ENCODE measurements at regions not wholly inside any gene's neighbourhood (a gene's known extent, or its start where the extent isn't known, plus 50 kb on each side); places are given as distances from the start of the nearest gene placed in this dataset.

GRCh38 chr9:80866121-80866520, 823.2 kb downstream of the TLE1 start:
- H3K4me3 Mint-ChIP-seq: no peak overlapping the region
- no peak overlapping the region for H3K23ac ChIP-seq (ENCODE audit: insufficient read length, low read depth, low read length)
- H2BK20ac ChIP-seq (ENCODE audit: low read depth, low read length, poor library complexity, severe bottlenecking): no peak overlapping the region
- no peak overlapping the region for H2AK5ac ChIP-seq (ENCODE audit: insufficient read length, low read length)
- H2BK120ac ChIP-seq (ENCODE audit: low read depth, low read length, poor library complexity, severe bottlenecking): no peak overlapping the region
- peaks cover 7 to 14% of the 10 kb centered on the region in 2 experiments for H3K9me3 Mint-ChIP-seq
- no peak overlapping the region for H3K27ac ChIP-seq (ENCODE audit: insufficient read length, low read depth, low read length)
- H3K4me1 ChIP-seq (ENCODE audit: insufficient read depth, low read length): no peaks in the 10 kb centered on the region
- H4K8ac ChIP-seq (replicated peaks; ENCODE audit: insufficient read length, low read depth, low read length): no peak overlapping the region
- no peak overlapping the region for H3T11ph ChIP-seq (ENCODE audit: low read length)
- H4K91ac ChIP-seq (ENCODE audit: insufficient read length, low read depth, low read length): no peak overlapping the region
- H3K23me2 ChIP-seq (ENCODE audit: insufficient read length, low read depth, low read length, poor library complexity, severe bottlenecking): no peaks in the 10 kb centered on the region
- no peak overlapping the region for H3K9ac ChIP-seq (ENCODE audit: extremely low read depth, insufficient read length, low read length)
- no peaks in the 10 kb centered on the region for H3K27me3 ChIP-seq (ENCODE audit: insufficient read depth, low read length)
- no peak overlapping the region for H3K18ac ChIP-seq (ENCODE audit: insufficient read length, low read depth, low read length)
- no peaks in the 10 kb centered on the region for H3K79me1 ChIP-seq (ENCODE audit: insufficient read depth, low read depth, low read length, poor library complexity, severe bottlenecking)
- no peaks in the 10 kb centered on the region for H3K9me3 ChIP-seq (ENCODE audit: control insufficient read depth, low read depth, low read length)
- no peak overlapping the region for H2BK15ac ChIP-seq (ENCODE audit: low read depth, low read length)
- H3K56ac ChIP-seq (ENCODE audit: insufficient read length, low read depth, low read length): no peak overlapping the region
- no peaks in the 10 kb centered on the region for H3K27me3 Mint-ChIP-seq (ENCODE audit: low read depth)
- no peaks in the 10 kb centered on the region for H3K79me2 ChIP-seq (ENCODE audit: insufficient read depth, low read length)
- peaks cover 0 to 13% (median 2%) of the 10 kb centered on the region in 3 experiments; a peak in 5 of 7 replicates for H3K36me3 Mint-ChIP-seq (ENCODE audit: insufficient read depth in 1 of 3, low read depth in 3 of 3)
- no peak overlapping the region for H4K5ac ChIP-seq (ENCODE audit: insufficient read length, low read depth, low read length)
- H2AFZ ChIP-seq (ENCODE audit: low read length): no peak overlapping the region
- H4K20me1 ChIP-seq (ENCODE audit: control insufficient read depth, insufficient read depth, insufficient read length): no peaks in the 10 kb centered on the region
- TF ChIP-seq, protein P1, sequence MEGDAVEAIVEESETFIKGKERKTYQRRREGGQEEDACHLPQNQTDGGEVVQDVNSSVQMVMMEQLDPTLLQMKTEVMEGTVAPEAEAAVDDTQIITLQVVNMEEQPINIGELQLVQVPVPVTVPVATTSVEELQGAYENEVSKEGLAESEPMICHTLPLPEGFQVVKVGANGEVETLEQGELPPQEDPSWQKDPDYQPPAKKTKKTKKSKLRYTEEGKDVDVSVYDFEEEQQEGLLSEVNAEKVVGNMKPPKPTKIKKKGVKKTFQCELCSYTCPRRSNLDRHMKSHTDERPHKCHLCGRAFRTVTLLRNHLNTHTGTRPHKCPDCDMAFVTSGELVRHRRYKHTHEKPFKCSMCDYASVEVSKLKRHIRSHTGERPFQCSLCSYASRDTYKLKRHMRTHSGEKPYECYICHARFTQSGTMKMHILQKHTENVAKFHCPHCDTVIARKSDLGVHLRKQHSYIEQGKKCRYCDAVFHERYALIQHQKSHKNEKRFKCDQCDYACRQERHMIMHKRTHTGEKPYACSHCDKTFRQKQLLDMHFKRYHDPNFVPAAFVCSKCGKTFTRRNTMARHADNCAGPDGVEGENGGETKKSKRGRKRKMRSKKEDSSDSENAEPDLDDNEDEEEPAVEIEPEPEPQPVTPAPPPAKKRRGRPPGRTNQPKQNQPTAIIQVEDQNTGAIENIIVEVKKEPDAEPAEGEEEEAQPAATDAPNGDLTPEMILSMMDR (conservative IDR thresholded peaks at IDR 0.05): no peak
- H3K14ac ChIP-seq (ENCODE audit: insufficient read depth, low read length): no peak overlapping the region
- H2BK5ac ChIP-seq (ENCODE audit: insufficient read length, low read length): no peak overlapping the region
- H3K4me1 Mint-ChIP-seq: no peaks in the 10 kb centered on the region
- H3K4ac ChIP-seq (ENCODE audit: low read depth, low read length): no peak overlapping the region
- H3K27ac Mint-ChIP-seq: no peak overlapping the region
- H2BK12ac ChIP-seq (ENCODE audit: insufficient read length, low read depth, low read length): no peak overlapping the region
- DNase-seq: no peak
- H3K4me2 ChIP-seq (ENCODE audit: insufficient read depth, insufficient read length, low read length): no peak overlapping the region

Data from H9 (cell line).